ENCODE measurements at regions not wholly inside any gene's neighbourhood (a gene's known extent, or its start where the extent isn't known, plus 50 kb on each side); places are given as distances from the start of the nearest gene placed in this dataset.
"Not testable (repeated sequence)": the region's sequence is repeated elsewhere in the genome, so short reads cannot be mapped to it uniquely, and the experiment has no call there.

DNA sequence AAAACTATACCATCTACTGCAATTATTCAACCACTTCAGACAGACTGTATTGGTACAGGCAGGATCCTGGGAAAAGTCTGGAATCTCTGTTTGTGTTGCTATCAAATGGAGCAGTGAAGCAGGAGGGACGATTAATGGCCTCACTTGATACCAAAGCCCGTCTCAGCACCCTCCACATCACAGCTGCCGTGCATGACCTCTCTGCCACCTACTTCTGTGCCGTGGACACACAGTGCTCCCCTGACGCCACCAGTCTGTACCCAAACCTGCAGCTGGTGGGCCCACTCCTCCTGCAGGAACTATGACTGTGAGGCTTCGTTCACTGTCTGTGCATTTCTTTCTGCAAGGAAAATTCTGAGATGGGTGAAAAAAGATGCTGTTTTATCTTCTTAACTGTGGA, 284.7 kb downstream of the DAD1 start:
- no peak for DNase-seq (ENCODE audit: low read depth)

DNA sequence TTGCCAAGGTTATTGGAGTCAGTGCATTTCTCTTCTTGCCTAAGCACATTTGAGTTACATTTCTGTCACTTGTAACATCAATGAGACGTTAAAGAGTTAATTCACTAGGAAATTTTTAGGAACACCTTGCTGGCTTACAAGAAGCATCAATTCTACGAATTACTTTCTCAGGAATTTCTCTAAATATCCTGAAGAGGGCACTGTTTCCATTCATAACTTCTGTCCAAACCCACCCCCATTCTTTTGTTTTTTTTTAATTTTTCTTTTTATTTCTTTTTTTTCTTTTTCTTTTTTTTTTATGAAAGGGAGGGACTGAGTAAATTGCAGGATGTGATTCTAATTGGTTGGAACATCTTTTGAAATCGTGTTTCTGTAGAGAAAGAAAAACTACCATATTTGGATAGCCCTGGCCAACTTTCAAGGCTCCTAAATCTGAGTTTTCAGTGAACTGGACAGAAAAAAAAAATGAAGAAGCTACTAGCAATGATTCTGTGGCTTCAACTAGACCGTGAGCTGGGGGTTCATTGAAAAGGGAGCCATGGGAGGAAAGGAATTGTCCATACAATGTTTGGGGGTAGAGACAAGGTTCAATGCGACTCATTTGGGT, 285.3 kb downstream of the DAD1 start:
- no peak for DNase-seq (ENCODE audit: low read depth)

DNA sequence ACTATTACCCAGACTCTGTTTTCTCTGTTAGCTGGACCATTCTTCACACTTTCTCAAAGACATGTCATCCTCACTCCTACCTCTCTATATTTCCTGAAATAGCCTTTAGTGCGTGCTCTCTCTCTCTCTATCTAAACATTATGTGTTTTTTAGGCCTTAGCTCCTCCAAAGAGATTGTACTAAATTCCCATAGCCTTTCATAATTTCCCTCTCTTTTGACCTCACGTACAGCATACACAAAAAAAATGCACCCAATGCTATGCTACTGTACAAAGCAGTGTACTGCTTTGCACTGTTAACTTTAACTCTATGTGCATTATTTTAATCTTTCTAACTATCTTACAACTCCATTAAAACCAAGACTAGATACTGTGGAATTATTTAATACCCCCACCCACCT, 288.4 kb downstream of the DAD1 start:
- no peak for DNase-seq (ENCODE audit: low read depth)

DNA sequence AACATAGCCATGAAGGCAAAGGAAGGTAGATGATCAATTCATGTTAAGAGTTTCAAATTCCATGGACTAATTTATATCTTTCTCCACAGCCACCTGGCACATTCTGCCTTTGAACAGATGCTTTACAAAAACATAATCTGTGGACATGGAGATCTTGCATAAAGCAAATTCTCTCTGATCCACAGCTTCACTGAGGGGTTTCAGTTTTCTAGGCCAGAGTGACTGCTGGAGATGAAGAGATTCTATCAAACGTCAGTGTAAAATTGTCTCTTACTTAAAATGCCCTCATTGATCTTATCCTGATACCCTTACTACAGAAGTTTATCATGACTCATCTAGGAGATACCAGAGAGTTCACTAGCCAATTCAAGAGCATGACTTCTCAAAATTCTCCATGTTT, 291.6 kb downstream of the DAD1 start:
- no peak for DNase-seq (ENCODE audit: low read depth)

DNA sequence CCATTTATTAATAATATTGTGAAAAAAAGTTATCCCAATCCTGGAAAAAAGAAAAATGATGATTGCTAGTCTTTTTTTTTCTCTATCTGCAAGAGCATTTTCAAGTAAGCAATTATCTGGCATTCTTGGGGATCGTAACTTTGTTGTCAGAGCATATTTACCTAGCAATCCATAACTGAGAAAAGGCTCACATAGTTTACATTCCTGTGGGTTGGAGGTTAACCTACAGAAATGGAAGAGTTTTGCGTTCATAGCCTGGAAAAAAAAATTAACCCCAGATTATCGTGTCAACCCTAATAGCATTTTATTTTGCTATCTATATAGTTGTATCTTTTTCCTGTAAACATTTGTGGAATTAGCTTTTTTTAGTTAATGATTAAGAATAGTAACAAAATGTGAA, 292.3 kb downstream of the DAD1 start:
- DNase-seq (ENCODE audit: low read depth) = peak; percentile 69

DNA sequence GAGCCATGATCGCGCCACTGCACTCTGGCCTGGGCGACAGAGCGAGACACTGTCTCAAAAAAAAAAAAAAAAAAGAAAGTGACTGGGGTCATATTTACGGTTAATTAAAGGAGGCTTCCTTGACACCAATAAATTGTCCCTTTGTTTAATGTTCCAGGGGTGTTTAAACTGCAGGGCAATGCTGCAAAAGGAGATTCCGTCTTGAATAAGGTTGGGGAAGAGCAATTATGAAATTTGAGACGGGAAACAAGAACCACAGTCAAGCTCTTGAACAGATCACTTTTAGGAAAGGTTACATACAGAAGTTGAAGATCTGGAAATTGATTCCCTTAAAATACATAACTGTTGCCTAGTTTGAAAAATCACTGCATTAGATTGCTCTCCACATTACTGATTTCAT, 292.9 kb downstream of the DAD1 start:
- DNase-seq (ENCODE audit: low read depth) = no peak

DNA sequence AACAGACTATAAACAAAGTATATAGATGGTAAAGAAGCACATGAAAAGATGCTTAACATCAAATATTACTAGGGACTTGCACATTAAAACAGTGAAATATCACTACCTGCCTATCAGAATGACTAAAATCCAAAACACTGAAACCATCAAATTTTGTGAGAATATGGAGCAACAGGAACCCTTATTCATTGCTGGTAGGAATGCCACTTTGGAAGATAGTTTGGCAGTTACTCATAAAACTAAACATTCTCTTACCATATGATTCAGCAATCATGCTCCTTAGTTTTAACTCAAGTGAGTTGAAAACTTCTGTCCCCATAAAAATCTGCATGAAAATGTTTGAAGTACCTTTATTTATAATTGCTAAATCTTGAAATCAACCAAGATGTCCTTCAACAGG, 297.6 kb downstream of the DAD1 start:
- peak; percentile 12 for DNase-seq (ENCODE audit: low read depth)

DNA sequence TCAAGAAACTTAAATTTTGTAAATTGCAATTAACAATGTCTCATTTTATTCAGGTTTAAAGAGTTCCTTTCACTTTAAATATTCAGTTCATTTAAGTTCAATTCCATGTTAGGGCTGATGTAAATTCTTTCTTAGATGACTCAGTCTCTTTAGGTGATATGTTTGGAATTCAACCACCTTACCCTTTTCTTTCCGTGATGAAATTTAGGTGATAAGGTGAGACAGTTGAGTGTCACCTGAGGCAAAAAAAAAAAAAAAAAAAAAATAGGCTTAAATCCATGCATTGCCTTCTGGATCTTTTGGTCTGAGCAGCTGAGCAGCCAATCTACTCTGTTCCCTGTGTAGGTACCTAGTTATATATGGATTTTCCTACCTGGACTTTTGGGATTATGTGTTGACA, 299.5 kb downstream of the DAD1 start:
- no peak for DNase-seq (ENCODE audit: low read depth)

DNA sequence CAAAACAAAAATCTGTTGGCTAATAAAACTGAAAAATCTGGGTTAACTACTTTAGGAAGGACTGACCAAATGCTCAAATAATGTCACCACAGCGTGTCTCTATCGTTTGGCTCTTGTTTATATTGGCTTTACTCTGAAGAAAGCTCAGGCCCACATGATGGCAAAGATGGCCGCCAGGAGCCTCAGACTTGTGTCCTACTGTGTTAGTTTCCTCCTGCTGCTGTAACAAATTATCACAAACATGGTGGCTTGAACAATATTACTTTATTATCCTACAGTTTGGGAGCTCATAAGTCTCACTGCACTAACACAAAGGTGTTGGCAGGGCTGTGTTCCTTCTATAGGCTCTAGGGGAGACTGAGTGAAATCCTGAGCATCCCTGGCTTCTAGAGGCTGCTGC, 303.0 kb downstream of the DAD1 start:
- no peak for DNase-seq (ENCODE audit: low read depth)

DNA sequence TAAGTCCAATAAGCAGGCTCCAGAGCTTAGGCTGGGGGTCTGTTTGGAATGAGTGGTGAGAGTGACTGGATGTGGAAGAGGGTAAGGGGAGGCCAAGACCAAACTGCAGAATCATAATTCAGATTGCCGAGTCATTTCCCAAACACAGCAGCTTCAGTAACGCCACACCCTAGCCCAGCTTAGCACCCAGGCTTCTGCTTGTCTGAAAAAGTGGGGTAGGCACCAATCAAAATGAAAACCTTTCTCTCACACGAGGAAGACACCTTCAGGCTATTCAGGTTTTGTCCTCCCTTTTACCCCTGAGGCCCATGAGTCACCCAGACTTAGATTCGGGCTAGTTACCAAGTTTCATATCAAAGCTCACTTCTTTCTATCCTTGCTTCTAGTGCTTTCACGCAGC, 306.1 kb downstream of the DAD1 start:
- no peak for DNase-seq (ENCODE audit: low read depth)

DNA sequence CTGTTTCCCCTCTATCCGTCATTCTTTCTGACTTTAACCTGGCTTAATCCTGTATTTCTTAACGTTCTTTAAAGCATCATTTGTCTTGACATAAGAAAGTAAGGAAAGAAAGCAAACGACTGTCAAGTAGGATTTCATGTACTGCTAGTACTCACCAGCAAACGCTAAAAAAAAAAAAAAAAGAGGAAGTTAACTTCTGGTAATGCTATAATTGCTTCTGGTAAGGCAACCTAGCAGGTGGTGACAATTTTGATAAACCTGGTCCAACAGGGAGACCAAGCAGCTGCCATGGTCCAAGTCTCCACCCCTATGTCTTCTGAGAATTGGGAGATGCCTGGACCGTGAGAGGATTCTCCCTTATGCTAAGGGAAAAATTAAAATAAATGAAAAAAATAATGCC, 306.6 kb downstream of the DAD1 start:
- DNase-seq (ENCODE audit: low read depth) = no peak

DNA sequence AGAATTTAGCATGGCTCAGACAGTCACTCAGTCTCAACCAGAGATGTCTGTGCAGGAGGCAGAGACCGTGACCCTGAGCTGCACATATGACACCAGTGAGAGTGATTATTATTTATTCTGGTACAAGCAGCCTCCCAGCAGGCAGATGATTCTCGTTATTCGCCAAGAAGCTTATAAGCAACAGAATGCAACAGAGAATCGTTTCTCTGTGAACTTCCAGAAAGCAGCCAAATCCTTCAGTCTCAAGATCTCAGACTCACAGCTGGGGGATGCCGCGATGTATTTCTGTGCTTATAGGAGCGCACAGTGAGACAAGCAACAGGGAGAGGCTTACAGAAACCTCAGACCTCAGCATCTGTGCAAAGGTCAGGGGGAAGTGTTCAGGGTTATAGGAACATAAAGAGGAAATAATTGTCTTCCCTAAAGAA, 307.6 kb downstream of the DAD1 start:
- not testable (repeated sequence) for DNase-seq (ENCODE audit: low read depth)

DNA sequence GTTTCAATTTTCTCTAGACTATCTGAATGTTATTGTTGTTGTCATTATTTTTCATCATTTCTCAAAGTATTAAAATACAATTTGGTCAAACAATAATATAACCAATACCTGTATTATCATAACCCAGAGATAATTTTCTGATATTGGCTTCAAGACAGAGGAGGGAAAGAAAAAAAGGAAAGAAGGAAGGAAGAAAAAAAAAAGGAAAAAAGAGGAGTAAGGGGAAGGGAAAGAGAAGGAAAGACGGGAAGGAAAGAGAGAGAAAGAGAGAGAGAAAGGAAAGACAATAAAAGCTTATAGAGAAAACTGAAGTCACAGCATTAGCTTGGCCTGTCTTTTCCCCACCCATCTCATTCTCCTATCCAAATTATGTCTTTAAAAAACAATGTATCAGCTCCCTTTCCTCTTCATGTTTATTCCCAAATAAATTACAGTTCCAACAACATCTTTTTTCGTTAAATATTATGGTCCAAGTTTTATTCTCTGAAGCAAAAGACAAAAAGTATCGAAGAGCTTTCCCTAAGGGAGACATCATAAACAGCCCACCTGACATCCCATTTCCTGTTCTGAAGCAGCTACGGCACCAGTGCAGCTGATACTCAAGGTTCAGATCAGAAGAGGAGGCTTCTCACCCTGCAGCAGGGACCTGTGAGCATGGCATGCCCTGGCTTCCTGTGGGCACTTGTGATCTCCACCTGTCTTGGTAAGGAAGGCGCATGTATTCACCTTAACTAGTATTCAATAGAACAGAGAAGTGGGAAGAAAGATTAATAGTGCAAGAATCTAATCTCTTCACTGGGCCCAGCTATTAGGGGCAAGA, 308.3 kb downstream of the DAD1 start:
- no peak for DNase-seq (ENCODE audit: low read depth)

DNA sequence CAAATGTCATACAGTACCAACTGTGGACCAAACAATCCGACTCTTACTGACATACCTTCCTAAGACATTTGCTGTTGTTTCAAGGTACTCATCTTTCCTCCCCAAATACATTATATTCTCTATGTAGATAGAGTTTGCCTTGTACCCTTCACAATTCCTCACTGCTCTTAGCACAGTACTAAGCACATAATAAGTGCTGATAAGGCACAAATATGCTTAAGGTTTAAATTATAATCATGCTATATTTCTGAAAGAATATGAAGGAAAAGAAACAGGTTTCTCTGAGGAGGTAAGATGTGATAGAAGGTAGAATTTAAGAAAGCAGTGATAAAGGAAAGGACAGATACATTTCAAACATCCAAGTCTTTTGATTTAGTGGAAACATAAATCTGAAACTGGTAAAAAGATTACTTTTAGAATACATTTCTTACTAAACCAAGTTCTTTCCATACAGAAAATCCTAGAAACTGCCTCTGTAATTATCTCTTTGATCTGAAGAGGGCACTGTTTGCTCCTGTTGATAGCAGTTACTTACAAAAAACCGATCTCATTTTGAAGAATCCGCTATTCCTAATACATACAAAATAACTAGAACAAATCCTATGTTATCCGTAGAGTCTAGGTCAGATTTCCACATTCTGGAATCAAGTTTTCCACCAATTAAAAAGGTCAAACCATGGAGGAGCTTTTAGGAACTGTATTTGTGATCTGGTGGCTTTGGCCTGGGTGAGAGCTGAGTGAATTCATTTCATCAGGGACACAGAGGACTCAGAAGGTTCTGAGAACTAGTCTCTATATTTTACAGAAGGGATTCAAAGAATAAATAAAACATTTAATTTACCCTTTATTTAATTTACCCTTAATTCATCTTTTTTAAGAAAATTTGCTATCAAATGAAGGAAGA, 311.9 kb downstream of the DAD1 start:
- no peak for DNase-seq (ENCODE audit: low read depth)

DNA sequence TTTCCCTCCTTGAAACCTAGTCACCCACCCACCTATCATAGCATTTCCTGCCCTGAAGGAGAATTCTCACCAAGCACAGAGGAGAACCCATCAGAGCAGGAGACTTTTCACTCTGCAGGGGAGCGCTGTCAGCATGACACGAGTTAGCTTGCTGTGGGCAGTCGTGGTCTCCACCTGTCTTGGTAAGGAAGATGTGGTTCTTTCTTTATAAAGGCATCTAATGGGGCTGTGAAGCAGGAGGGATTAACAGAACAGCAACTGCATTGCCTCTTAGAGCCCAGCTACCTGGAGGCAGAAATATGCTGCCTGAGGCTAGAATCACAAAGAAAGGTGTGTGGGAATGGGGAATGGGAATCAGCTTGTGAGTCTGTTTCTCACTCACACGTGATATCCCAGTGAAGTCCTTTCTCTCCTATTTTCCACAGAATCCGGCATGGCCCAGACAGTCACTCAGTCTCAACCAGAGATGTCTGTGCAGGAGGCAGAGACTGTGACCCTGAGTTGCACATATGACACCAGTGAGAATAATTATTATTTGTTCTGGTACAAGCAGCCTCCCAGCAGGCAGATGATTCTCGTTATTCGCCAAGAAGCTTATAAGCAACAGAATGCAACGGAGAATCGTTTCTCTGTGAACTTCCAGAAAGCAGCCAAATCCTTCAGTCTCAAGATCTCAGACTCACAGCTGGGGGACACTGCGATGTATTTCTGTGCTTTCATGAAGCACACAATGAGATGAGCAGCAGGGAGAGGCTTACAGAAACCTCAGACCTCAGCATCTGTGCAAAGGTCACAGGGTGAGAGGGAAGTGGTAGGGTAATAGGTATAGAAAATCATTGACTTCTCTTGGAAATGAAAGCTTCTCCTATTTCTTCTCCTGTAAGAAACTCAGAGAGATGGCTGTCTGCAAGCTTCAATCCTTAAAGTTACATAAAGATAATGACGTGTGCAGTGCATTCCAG, 316.9 kb downstream of the DAD1 start:
- peak; percentile 15 for DNase-seq (ENCODE audit: low read depth)

DNA sequence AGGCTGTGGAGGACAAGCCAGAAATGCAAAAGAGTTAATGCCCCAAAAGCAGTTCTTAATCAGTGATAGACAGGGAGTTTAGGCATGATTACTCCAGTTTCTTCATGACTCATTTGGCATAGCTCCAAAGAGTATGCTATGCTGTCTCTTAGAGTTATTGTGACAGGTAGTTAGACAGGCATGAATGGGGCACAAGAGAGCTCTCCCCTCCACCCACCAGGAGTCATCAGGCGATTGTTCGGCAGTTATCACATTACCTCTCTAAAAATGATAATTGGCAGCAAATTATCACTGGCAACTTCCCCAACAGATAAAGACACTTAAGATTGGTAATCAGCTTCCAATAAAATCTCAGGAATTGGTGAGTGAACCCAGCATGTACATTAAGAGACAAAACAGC, 320.1 kb downstream of the DAD1 start:
- peak; percentile 50 for DNase-seq (ENCODE audit: low read depth)

DNA sequence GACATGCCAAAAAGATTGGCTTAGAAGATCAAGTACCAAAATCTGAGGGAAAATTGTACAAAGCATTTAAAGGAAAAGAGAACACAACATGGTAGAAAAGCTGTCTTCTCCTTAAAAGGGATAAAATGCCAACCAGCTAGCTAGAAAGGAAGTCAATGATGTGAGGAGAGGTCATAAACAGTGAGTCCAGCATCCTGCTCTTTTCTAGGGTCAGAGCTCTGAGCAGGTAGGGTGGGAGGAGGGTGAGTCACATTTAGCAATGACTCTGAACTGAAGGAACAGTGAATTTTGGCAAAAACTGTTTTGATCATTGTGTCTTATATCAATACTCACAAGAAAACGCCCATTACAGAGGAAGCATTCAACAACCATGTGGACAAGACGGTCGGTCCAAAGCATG, 322.3 kb downstream of the DAD1 start:
- DNase-seq (ENCODE audit: low read depth) = no peak

DNA sequence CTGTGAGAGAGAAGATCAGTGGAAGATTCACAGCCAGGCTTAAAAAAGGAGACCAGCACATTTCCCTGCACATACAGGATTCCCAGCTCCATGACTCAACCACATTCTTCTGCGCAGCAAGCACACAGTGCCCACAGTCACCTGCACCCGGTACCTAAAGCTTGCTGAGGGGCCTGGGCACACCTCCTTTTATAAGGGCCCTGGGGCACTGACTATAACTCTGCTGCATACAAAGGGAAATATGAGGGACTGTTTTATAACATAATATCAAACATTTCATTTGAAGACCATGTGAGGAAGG, 322.9 kb downstream of the DAD1 start:
- peak; percentile 20 for DNase-seq (ENCODE audit: low read depth)

DNA sequence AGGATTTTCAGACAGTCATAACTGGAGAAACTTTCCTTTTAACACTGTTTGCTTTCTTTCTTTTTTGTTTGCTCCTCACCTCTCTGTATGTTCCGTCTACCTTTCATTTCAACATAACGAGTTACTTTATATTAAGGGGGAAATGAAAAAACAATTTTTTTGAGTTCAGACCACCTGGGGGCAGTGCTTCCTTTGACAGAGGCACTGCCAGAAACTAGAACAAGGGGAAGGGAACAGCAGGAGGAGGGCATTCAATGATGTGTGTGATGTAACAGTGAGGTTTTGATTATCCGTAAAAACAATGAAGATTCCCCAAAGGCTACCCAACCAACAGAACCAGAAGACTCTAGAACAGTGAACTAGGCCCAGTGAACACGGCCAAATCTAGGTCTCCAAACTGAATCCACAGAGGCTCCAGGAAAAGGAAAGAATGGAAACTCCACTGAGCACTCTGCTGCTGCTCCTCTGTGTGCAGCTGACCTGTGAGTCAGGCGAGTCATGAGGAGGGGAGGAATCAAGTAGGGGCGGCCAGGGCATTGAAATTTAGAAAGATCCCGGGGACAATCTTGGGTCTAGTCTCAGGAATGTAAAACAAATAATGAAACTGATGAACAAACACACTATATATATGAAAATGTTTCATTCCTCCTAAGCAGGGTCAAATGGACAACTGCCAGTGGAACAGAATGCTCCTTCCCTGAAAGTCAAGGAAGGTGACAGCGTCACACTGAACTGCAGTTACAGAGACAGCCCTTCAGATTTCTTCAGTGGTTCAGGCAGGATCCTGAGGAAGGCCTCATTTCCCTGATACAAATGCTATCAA, 323.5 kb downstream of the DAD1 start:
- peak; percentile 24 for DNase-seq (ENCODE audit: low read depth)

DNA sequence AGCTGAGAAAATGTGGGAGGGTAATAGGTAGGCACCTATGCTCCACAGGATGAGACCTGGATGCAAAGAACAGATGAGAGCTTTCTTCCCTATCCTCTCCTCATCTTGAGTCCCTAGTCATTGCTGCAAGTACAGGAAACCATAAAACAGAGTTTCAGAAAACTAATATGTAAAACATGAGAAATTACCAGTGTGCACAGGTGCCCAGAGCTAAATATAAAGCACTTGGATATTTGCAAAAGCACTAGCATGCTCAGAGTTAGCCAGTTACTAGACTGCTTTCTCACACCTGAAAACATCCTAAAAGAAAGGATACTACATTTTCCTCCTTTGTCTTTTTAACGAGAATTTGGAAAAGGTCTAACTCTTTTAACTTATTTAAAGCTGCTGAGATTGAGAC, 324.3 kb downstream of the DAD1 start:
- DNase-seq (ENCODE audit: low read depth) = no peak

DNA sequence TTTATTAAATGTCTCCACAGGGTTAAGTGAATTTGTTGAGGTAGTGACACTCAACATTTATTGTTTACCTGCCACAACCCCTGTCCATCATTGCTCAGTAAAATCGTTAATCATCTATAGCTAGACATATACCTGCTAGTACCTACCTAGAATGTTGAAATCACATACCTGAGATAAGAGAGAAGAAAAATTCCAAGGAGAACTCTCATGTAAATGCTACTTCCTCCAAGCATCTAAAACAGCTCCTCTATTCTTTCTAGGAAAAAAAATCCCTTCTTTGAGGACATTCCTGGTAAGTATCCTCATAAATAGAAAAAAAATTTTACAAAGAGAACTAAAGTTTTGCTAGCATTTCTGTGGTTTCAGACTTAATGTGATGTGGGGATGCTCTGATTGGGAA, 325.1 kb downstream of the DAD1 start:
- DNase-seq (ENCODE audit: low read depth) = no peak

All from Daoy (cell line).